Heart left ventricle (tissue), 16 donors: ENCODE measurements at regions not wholly inside any gene's neighbourhood (a gene's known extent, or its start where the extent isn't known, plus 50 kb on each side); places are given as distances from the start of the nearest gene placed in this dataset.

Experiments
- ATAC-seq, 4 donors: fragments of 200-7000 bp; cut with Tn5 transposase; one replicate each; pipeline ENCODE4 v1.9.1; 2020 to 2022; ENCODE audit warnings: moderate library complexity in 4 of 4, mild to moderate bottlenecking in 3 of 4, moderate number of reproducible peaks in 1 of 4
- DNase-seq, 5 donors: peaks; one replicate each; pipeline ENCODE4 v3.0.0-alpha.2; 2020
- H3K27ac ChIP-seq, 12 donors: fragments of 200-600 bp; sonication (generic) in 4 of 12; one replicate each; pipeline versions ENCODE4 v1.5.0 to v1.8.0; 2016 to 2022; ENCODE audit warnings: mild to moderate bottlenecking in 2 of 12
- H3K27me3 ChIP-seq, 9 donors: fragments of 200-600 bp; sonication (generic) in 2 of 9; one replicate each; pipeline versions ENCODE4 v1.5.1 to v1.8.0; 2016 to 2022; ENCODE audit warnings: mild to moderate bottlenecking in 3 of 9
- H3K36me3 ChIP-seq, 9 donors: fragments of 200-600 bp; sonication (generic) in 2 of 9; one replicate each; pipeline versions ENCODE4 v1.5.0 to v1.8.0; 2018 to 2022; ENCODE audit warnings: mild to moderate bottlenecking in 2 of 9
- H3K4me1 ChIP-seq, 12 donors: fragments of 200-600 bp; sonication (generic) in 4 of 12; one replicate each; pipeline versions ENCODE4 v1.5.0 to v1.8.0; 2016 to 2022; ENCODE audit warnings: mild to moderate bottlenecking in 3 of 12
- H3K4me3 ChIP-seq, 12 donors: fragments of 200-600 bp; sonication (generic) in 4 of 12; one replicate each; pipeline versions ENCODE4 v1.5.0 to v1.8.0; 2017 to 2022; ENCODE audit warnings: mild to moderate bottlenecking in 9 of 12, moderate library complexity in 4 of 12
- H3K9me3 ChIP-seq, 12 donors: fragments of 200-600 bp; sonication (generic) in 4 of 12; one replicate each; pipeline versions ENCODE4 v1.5.0 to v1.8.0; 2016 to 2022; ENCODE audit warnings: mild to moderate bottlenecking in 1 of 12
- CTCF ChIP-seq, 12 donors: fragments of 200-600 bp; sonication (generic) in 4 of 12; IDR thresholded peaks; one replicate each; pipeline versions ENCODE4 v1.5.0 to v1.8.0; 2018 to 2022; ENCODE audit warnings: antibody characterized with exemption in 12 of 12, mild to moderate bottlenecking in 5 of 12
- POLR2A ChIP-seq, 2 donors: fragments of 450-650 bp; IDR thresholded peaks; one replicate each; pipeline ENCODE4 v1.6.1; 2017; ENCODE audit warnings: antibody characterized with exemption in 2 of 2, mild to moderate bottlenecking in 2 of 2, moderate library complexity in 2 of 2
- WGBS, 4 donors: extraction: QIAGEN DNeasy Blood & Tissue Kit in 2 of 4; methylation state at CpG; one replicate each; pipeline versions ENCODE4 v1.1.5 to v1.1.7; 2013 to 2018; 5-methylcytosine and 5-hydroxymethylcytosine counted together
- intact Hi-C, 10 donors: fragments of 100-400 bp; cut with DNase I; formaldehyde crosslinking; loops; one replicate each; pipeline versions ENCODE4 v1.11.1 to v1.14.2; 2022
- donor health status: ischemic (EF 13 %, LVEDD 7.1; RV severe dilation, severe dysfunction).
- donor health status: healthy with polysubstance abuse.
- donor health status: DM: no; HTN: yes; CAD: no.
- donor health status: DM: no; HTN: no; CAD: no.
- donor health status: ischemic (EF 25% LVEDD 6.9; RV normal size, moderate dysfunction).
- donor health status: ischemic (EF 25% LVEDD 5.7; RV mildly dilated, moderate dysfunction).
- donor health status: healthy.
- donor health status: DM: yes; HTN: yes; CAD: no.
- donor health status: ischemic (EF 35%, LVEDD 5.7; RV mildly dilated, moderate dysfunction).
- donor health status: nonischemic (EF 11% LVEDD 7.7; RV severe dilation, severe dysfunction).
- donor health status: DM: yes; HTN: yes; CAD: no.
- donor health status: PGD.
- donor health status: ischemic (EF 29% LVEDD 5.4; RV normal size, mild dysfunction).
- donor health status: nonischemic (EF 23%, LVEDD 6.1; RV moderate dilation, normal function).

GRCh38 chr7:148940702-148941597, 56.9 kb upstream of the EZH2 start:
- Histone ChIP-seq H3K27ac (peak overlapping the region; percentile 7 to 94 (median 74)), H3K4me3 (peak overlapping the region; percentile 50 to 83 (median 72)), H3K4me1 (peaks cover 0 to 16% (median 5%) of the 10 kb centered on the region in 12 donors), H3K36me3 (no peaks in the 10 kb centered on the region), H3K27me3 (no peaks in the 10 kb centered on the region), H3K9me3 (peaks cover 0 to 5% (median 0%) of the 10 kb centered on the region in 12 donors)
- peak; percentile 88 to 98 (median 96) for ATAC-seq
- intact Hi-C loops, result loop anchor here in 5 of 10 donors (1.0 to 5.0 kb wide), 6 partner anchors 22 to 59 kb away; partner anchors contain the start of gene EZH2 (in 4 of the 5)
- peak; percentile 79 to 90 (median 86) for DNase-seq
- WGBS, 4 donors, result 1 to 2% (median 1%) methylated on average over 39 to 43 of the region's 43 CpGs
- TF ChIP-seq POLR2A (IDR thresholded peaks at IDR 0.05), result peak in 1 of 2 donors; percentile 42
- TF ChIP-seq CTCF (IDR thresholded peaks at IDR 0.05), result peak in 1 of 12 donors; percentile 15

- H3K27me3 ChIP-seq, result no peaks in the 10 kb centered on the region
- no peaks in the 10 kb centered on the region for H3K36me3 ChIP-seq
- 97 to 100% (median 99%) methylated on average over 1 of the region's 1 CpG for WGBS, 4 donors
- intact Hi-C loops, result loop anchor here in 3 of 10 donors (5.0 kb wide), 2 partner anchors 52 to 57 kb away; partner anchors contain the start of gene EZH2 (in 1 of the 3)
- TF ChIP-seq CTCF (IDR thresholded peaks at IDR 0.05) (no peak), POLR2A (IDR thresholded peaks at IDR 0.05) (no peak)
- ATAC-seq, result no peak
- H3K4me1 ChIP-seq, result peaks cover 0 to 16% (median 5%) of the 10 kb centered on the region in 12 donors
- H3K4me3 ChIP-seq, result no peak overlapping the region
- peaks cover 0 to 5% (median 0%) of the 10 kb centered on the region in 12 donors for H3K9me3 ChIP-seq
- DNase-seq, result no peak
- no peak overlapping the region for H3K27ac ChIP-seq
Observed at GRCh38 chr7:148939128-148939755, 55.2 kb upstream of the EZH2 start.

GRCh38 chr7:148935451-148935850, 51.4 kb upstream of the EZH2 start:
- ATAC-seq, result no peak

More at GRCh38 chr7:148935451-148935850, 51.4 kb upstream of the EZH2 start:
- 94 to 97% (median 95%) methylated on average over 5 of the region's 5 CpGs for whole genome bisulfite sequencing, 4 donors
- Histone ChIP-seq H3K36me3 (no peaks in the 10 kb centered on the region), H3K27ac (no peak overlapping the region), H3K4me1 (peaks cover 0 to 6% (median 3%) of the 10 kb centered on the region in 12 donors), H3K9me3 (no peaks in the 10 kb centered on the region), H3K4me3 (no peak overlapping the region), H3K27me3 (no peaks in the 10 kb centered on the region)
- TF ChIP-seq POLR2A (IDR thresholded peaks at IDR 0.05) (no peak), CTCF (IDR thresholded peaks at IDR 0.05) (no peak)
- no peak for DNase-seq
- intact Hi-C loops, result loop anchor here in 3 of 10 donors (2.0 to 5.0 kb wide), 3 partner anchors 48 to 57 kb away; partner anchors contain the start of gene EZH2 (in 1 of the 3)
